Liver (tissue), 8 donors: ENCODE measurements at regions not wholly inside any gene's neighbourhood (a gene's known extent, or its start where the extent isn't known, plus 50 kb on each side); places are given as distances from the start of the nearest gene placed in this dataset.

Experiments
- DNase-seq: peaks from one replicate; pipeline ENCODE4 v3.0.0-alpha.2; 2017; ENCODE audit warnings: low spot score
- H3K27ac ChIP-seq, 2 donors: one replicate each; pipeline ENCODE4 v1.7.0; 2013; ENCODE audit warnings: inconsistent platforms in 2 of 2, low read length in 2 of 2, control low read depth in 1 of 2, low read depth in 1 of 2, mild to moderate bottlenecking in 1 of 2
- H3K27me3 ChIP-seq, 4 donors: one replicate each; pipeline versions ENCODE4 v1.6.1 to v1.7.0; 2013; ENCODE audit warnings: low read length in 3 of 4, inconsistent platforms in 1 of 4, mild to moderate bottlenecking in 1 of 4, moderate library complexity in 1 of 4; ENCODE audit not compliant: control insufficient read depth in 4 of 4, insufficient read depth in 4 of 4
- H3K36me3 ChIP-seq, 4 donors: one replicate each; pipeline versions ENCODE4 v1.6.1 to v1.7.0; 2013; ENCODE audit warnings: low read length in 3 of 4, mild to moderate bottlenecking in 3 of 4, low read depth in 1 of 4, moderate library complexity in 1 of 4; ENCODE audit not compliant: control insufficient read depth in 4 of 4, insufficient read depth in 3 of 4
- H3K4me1 ChIP-seq, 4 donors: one replicate each; pipeline versions ENCODE4 v1.6.1 to v1.7.0; 2013; ENCODE audit warnings: low read length in 3 of 4, mild to moderate bottlenecking in 3 of 4, moderate library complexity in 1 of 4; ENCODE audit not compliant: control insufficient read depth in 4 of 4, insufficient read depth in 4 of 4
- H3K4me3 ChIP-seq, 3 donors: one replicate each; pipeline versions ENCODE4 v1.6.1 to v1.7.0; 2013; ENCODE audit warnings: low read length in 3 of 3, control low read depth in 1 of 3, low read depth in 1 of 3, mild to moderate bottlenecking in 1 of 3
- H3K9ac ChIP-seq, 2 donors: one replicate each; pipeline ENCODE4 v1.7.0; 2013; ENCODE audit warnings: low read length in 2 of 2, mild to moderate bottlenecking in 2 of 2, moderate library complexity in 2 of 2, control low read depth in 1 of 2, low read depth in 1 of 2
- H3K9me3 ChIP-seq, 4 donors: one replicate each; pipeline versions ENCODE4 v1.6.1 to v1.7.0; 2013; ENCODE audit warnings: low read length in 3 of 4; ENCODE audit not compliant: control insufficient read depth in 4 of 4
- CTCF ChIP-seq: fragments of 150-350 bp; IDR thresholded peaks from 2 replicates; pipeline ENCODE4 v1.5.1; 2017; ENCODE audit warnings: improper control_type of control experiment, low read depth, low read length; ENCODE audit not compliant: missing input control
- EGR1 ChIP-seq, 2 donors: IDR thresholded peaks; 2 replicates each; pipeline ENCODE4 v1.6.1; 2016 to 2018; ENCODE audit warnings: antibody characterized with exemption in 2 of 2, low read depth in 2 of 2
- FOXA2 ChIP-seq: IDR thresholded peaks from 2 replicates; pipeline ENCODE4 v1.6.1; 2016; ENCODE audit warnings: antibody characterized with exemption
- HNF4A ChIP-seq, 2 donors: conservative IDR thresholded peaks; 2 replicates each; pipeline ENCODE4 v1.6.1; 2016; ENCODE audit warnings: antibody characterized with exemption in 2 of 2, mild to moderate bottlenecking in 2 of 2
- HNF4G ChIP-seq: IDR thresholded peaks from 2 replicates; pipeline ENCODE4 v1.6.1; 2016; ENCODE audit warnings: antibody characterized with exemption
- JUND ChIP-seq, 2 donors: IDR thresholded peaks; 2 replicates each; pipeline ENCODE4 v1.6.1; 2016; ENCODE audit warnings: antibody characterized with exemption in 2 of 2
- RAD21 ChIP-seq, 2 donors: IDR thresholded peaks; 2 replicates each; pipeline ENCODE4 v1.6.1; 2016; ENCODE audit warnings: antibody characterized with exemption in 2 of 2, mild to moderate bottlenecking in 2 of 2
- RXRA ChIP-seq, 2 donors: IDR thresholded peaks; 2 replicates each; pipeline ENCODE4 v1.6.1; 2017 to 2018; ENCODE audit warnings: antibody characterized with exemption in 2 of 2, mild to moderate bottlenecking in 1 of 2
- YY1 ChIP-seq: IDR thresholded peaks from 2 replicates; pipeline ENCODE4 v1.6.1; 2016; ENCODE audit warnings: antibody characterized with exemption, mild to moderate bottlenecking
- WGBS: extraction: QIAGEN DNeasy Blood & Tissue Kit; methylation state at CpG from one replicate; pipeline ENCODE4 v1.1.7; 2013; 5-methylcytosine and 5-hydroxymethylcytosine counted together
- TF ChIP-seq, protein P1 (sequence below): IDR thresholded peaks from 2 replicates; pipeline ENCODE4 v1.6.1; 2016; ENCODE audit warnings: antibody characterized with exemption, mild to moderate bottlenecking
- TF ChIP-seq, protein P2 (sequence below): IDR thresholded peaks from 2 replicates; pipeline ENCODE4 v1.6.1; 2016; ENCODE audit warnings: antibody characterized with exemption
- TF ChIP-seq, protein P3 (sequence below): IDR thresholded peaks from 2 replicates; pipeline ENCODE4 v1.6.1; 2016; ENCODE audit warnings: antibody characterized with exemption
- TF ChIP-seq, protein P4 (sequence below): IDR thresholded peaks from 2 replicates; pipeline ENCODE4 v1.6.1; 2016; ENCODE audit warnings: antibody characterized with exemption
- donor health status: healthy.
- donor health status: healthy.
- donor health status: healthy.
- donor health status: healthy.
- donor health status: healthy.

GRCh38 chr10:33419311-33419710, 84.8 kb upstream of the NRP1 start (continued):
- TF ChIP-seq, protein P1, sequence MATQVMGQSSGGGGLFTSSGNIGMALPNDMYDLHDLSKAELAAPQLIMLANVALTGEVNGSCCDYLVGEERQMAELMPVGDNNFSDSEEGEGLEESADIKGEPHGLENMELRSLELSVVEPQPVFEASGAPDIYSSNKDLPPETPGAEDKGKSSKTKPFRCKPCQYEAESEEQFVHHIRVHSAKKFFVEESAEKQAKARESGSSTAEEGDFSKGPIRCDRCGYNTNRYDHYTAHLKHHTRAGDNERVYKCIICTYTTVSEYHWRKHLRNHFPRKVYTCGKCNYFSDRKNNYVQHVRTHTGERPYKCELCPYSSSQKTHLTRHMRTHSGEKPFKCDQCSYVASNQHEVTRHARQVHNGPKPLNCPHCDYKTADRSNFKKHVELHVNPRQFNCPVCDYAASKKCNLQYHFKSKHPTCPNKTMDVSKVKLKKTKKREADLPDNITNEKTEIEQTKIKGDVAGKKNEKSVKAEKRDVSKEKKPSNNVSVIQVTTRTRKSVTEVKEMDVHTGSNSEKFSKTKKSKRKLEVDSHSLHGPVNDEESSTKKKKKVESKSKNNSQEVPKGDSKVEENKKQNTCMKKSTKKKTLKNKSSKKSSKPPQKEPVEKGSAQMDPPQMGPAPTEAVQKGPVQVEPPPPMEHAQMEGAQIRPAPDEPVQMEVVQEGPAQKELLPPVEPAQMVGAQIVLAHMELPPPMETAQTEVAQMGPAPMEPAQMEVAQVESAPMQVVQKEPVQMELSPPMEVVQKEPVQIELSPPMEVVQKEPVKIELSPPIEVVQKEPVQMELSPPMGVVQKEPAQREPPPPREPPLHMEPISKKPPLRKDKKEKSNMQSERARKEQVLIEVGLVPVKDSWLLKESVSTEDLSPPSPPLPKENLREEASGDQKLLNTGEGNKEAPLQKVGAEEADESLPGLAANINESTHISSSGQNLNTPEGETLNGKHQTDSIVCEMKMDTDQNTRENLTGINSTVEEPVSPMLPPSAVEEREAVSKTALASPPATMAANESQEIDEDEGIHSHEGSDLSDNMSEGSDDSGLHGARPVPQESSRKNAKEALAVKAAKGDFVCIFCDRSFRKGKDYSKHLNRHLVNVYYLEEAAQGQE = no peak
- TF ChIP-seq YY1 = no peak
- no peak for TF ChIP-seq FOXA2
- TF ChIP-seq, protein P2, sequence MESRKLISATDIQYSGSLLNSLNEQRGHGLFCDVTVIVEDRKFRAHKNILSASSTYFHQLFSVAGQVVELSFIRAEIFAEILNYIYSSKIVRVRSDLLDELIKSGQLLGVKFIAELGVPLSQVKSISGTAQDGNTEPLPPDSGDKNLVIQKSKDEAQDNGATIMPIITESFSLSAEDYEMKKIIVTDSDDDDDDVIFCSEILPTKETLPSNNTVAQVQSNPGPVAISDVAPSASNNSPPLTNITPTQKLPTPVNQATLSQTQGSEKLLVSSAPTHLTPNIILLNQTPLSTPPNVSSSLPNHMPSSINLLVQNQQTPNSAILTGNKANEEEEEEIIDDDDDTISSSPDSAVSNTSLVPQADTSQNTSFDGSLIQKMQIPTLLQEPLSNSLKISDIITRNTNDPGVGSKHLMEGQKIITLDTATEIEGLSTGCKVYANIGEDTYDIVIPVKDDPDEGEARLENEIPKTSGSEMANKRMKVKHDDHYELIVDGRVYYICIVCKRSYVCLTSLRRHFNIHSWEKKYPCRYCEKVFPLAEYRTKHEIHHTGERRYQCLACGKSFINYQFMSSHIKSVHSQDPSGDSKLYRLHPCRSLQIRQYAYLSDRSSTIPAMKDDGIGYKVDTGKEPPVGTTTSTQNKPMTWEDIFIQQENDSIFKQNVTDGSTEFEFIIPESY = no peak

- 75% methylated on average over 4 of the region's 4 CpGs for WGBS
- TF ChIP-seq, protein P1 = no peak
- TF ChIP-seq, protein P3, sequence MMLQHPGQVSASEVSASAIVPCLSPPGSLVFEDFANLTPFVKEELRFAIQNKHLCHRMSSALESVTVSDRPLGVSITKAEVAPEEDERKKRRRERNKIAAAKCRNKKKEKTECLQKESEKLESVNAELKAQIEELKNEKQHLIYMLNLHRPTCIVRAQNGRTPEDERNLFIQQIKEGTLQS = no peak
- TF ChIP-seq RAD21 (IDR thresholded peaks at IDR 0.05) = no peak
- no peak for TF ChIP-seq HNF4A (conservative IDR thresholded peaks at IDR 0.05)
- no peaks in the 10 kb centered on the region for H3K36me3 ChIP-seq
- H3K27ac ChIP-seq = no peak overlapping the region
- H3K27me3 ChIP-seq = no peaks in the 10 kb centered on the region
- no peak overlapping the region for H3K4me3 ChIP-seq
- no peak for DNase-seq
- no peak overlapping the region for H3K9ac ChIP-seq
- no peaks in the 10 kb centered on the region for H3K9me3 ChIP-seq
- no peaks in the 10 kb centered on the region for H3K4me1 ChIP-seq
Measured at GRCh38 chr10:33418301-33418700, 83.8 kb upstream of the NRP1 start.

DNA sequence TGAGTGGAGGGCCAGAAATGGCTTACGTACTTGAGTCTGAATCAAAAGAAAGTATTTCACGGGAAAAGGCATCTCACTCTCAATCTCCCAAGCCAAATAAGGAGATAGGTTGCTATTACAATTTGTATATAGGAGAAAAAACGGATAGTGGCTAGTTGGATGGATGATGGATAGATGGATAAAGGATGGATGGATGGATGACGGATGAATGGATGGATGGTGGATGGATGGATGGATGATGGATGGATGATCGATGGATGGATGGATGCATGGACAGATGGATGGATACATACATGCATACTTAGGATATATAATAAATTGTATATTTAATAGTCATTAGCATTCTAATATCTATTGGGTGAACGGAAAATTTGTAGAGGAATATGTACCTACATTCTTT, 82.2 kb upstream of the NRP1 start:
- 94% methylated on average over 6 of the region's 6 CpGs for WGBS
- Histone ChIP-seq H3K9ac (no peak overlapping the region), H3K4me3 (no peak overlapping the region), H3K4me1 (no peaks in the 10 kb centered on the region), H3K9me3 (no peaks in the 10 kb centered on the region), H3K27ac (no peak overlapping the region), H3K36me3 (no peaks in the 10 kb centered on the region), H3K27me3 (no peaks in the 10 kb centered on the region)
- DNase-seq = no peak
- TF ChIP-seq, protein P2 = no peak
- TF ChIP-seq, protein P4, sequence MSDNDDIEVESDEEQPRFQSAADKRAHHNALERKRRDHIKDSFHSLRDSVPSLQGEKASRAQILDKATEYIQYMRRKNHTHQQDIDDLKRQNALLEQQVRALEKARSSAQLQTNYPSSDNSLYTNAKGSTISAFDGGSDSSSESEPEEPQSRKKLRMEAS = no peak
- TF ChIP-seq CTCF (no peak), YY1 (no peak), JUND (IDR thresholded peaks at IDR 0.05) (no peak), FOXA2 (no peak), EGR1 (IDR thresholded peaks at IDR 0.05; ENCODE audit: low read depth in 2 of 2) (no peak), RXRA (IDR thresholded peaks at IDR 0.05) (no peak), HNF4G (no peak)
